CD4-positive, alpha-beta T cell treated with Interferon alpha-2 for 1 hour (primary cell): ENCODE measurements at regions not wholly inside any gene's neighbourhood (a gene's known extent, or its start where the extent isn't known, plus 50 kb on each side); places are given as distances from the start of the nearest gene placed in this dataset.

Experiments used
- DNase-seq, 2 donors: peaks; one replicate each; pipeline ENCODE4 v3.0.0-alpha.2; 2020 to 2022

DNA sequence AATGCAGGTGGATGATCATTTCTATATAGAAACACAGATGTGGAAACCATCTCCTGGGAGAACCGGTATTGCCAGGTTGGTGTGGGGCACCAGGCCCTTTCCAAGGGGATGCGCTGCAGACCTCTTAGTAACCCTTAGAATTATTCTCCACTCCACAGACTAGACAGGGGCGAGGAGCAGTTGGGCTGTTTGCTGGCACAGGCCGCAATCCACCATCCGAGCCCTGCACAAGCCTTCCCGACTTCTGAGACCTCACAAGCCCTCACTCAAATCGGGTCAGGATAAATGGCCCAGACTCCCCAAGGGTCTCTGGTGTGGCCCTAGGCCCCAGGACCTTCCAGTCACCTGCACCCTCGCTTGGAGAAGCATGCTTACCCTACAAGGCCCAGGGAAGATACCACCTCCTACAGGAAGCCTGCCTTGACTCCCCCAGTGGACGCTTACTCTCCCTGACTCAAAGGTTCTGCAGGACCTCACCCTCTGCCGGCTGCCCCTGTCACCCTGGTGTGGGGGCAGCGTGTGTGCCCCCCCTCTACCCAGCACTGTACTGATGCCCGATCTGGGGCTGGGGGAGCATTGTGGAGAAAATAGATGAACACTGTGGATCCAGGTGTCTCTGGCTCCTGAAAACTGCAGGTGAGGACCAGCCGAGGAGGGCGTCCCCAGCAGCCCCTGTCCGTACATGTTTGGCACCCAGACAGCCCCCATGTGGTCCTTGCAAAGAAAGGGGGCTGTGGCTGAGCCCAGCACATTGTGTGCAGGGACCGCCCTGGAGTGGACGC is 49.8 kb upstream of the ACSF3 start:
- DNase-seq = no peak
